GM20431 (cell line): ENCODE measurements at regions not wholly inside any gene's neighbourhood (a gene's known extent, or its start where the extent isn't known, plus 50 kb on each side); places are given as distances from the start of the nearest gene placed in this dataset.
"Not testable (repeated sequence)": the region's sequence is repeated elsewhere in the genome, so short reads cannot be mapped to it uniquely, and the experiment has no call there.

Experiments
- in situ Hi-C: fragments of 300-500 bp; cut with MseI, MboI; formaldehyde crosslinking; loops from one replicate; pipeline ENCODE4 v1.15.0; 2020; ENCODE audit warnings: low sequenced_read_pairs; ENCODE audit not compliant: unreplicated experiment

DNA sequence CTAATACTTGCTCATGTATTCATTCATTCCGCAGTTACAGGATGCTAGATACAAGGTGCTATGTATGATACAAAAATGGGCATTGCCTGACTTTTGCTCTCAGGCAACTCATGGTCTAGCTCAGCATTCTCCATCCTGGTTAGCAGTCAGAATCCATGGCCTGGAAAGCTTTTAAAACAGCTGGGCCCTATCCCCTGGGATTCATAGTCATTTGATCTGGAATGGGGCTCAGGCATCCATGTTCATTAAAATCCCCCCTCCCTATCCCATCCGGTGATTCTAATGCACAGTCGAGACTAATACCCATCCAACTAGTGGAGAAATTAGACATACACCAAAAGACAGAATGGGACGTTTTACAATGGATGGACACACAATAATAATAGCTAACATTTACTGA lies 104.1 kb upstream of the TMEM132E start:
- in situ Hi-C loops: no loop called here

DNA sequence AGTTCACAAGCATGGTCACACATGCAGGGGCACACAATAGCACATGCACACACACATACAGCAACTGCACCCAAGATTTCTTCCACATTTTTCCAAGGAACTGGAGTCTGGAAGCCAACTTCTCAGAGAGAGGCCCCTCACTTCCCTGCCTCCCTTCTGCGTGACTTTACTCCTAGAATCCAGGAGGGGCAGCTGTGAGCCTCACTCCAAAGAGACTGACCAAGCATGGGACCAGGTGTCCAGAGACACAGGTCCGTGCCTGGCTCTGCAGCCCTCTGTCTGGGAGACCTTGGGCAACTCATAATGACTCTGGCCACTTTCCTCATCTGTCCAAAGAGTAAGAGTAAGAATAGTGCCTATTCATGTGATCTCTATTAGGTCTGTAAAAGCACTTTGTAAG lies 104.7 kb upstream of the TMEM132E start:
- in situ Hi-C loops: no loop called here

DNA sequence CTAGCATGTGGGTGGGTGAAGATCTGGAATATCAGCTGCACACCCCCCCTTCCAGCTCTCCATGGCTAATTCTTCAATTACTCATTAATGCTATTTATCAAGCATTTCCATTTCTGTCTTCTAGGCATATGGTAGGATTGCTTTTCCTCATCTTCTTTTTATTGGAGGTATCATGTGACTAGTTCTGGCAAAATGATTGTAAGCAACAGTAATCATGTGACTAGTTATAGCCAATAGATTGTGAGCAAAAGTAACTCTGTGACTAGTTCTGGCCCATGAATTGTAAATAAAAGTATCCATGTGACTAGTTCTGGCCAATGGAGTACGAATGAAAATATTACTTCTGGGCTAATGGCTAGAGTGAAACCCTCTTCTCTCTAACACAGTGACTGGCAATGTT lies 107.0 kb upstream of the TMEM132E start:
- in situ Hi-C loops: no loop called here

DNA sequence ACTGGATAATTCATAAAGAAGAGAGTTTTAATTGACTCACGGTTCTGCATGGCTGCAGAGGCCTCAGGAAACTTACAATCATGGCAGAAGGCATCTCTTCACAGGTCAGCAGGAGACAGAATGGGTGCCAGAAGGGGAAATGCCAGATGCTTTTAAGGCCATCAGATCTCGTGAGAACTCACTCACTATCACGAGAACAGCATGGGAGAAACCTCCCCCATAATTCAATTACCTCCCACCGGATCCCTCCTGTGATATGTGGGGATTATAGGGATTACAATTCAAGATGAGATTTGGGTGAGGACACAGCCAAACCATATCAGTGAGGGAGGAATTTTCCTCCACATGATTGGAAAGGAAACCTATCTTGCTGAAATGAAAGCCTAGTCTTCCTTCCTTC lies 108.1 kb upstream of the TMEM132E start:
- in situ Hi-C loops: not testable (repeated sequence)

DNA sequence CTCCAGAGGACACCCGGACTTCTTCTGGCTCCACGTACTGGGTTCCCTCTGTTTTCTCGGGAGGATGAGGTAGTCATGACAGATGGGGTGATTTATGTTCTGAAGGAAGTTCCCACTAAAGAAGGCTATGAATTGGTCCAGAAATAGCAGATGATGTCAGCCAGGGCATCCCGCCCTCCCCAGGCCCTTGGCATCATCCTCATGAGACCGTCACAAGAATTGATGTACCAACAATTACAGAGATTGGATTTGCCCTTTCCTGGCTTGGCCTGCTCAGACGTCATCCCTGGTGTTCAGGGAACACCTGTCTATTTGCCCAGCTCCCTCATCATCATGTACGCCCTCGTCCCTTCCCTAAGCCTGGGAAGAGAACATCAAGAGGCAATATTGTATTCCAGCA lies 102.8 kb upstream of the CCL1 start:
- in situ Hi-C loops: no loop called here

DNA sequence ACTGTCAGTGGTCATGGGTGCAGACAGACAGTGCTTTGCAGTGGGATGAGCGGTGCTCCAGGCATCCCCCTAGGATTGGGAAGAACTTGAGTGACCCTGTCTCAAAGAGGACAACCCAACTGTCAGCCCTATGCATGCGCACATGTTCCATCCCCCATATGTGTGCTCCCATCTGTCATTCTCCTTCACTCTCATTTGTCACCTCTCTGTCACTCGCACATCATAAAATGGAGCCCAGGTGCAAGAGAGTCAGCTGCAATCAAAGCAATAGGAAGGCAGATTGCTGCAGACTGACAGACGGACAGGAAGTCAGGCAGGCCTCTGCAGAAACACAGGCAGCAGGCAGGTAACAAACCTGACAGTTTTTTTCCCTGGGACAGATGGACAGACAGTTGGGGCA lies 101.8 kb upstream of the CCL1 start:
- in situ Hi-C loops: no loop called here

DNA sequence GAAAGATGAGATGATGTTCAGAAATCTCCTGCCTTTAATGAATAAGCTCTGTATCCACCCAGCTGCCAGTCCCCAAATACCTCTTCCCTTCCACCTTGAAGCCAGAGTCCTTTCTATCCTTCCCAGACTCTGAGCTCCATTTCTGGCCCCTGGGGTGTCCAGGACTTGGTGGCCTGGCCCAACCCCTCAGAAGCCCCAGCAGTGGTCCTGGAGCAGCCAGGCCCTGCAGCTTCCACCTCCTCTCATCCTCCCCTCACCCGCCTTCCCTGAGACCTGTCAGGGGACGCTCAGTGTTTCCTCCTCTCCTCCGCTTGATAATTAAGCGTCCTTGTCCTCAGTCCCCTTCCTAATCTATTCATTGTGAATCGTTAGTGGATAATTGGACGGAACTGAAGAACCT lies 95.2 kb upstream of the CCL1 start:
- in situ Hi-C loops: no loop called here

DNA sequence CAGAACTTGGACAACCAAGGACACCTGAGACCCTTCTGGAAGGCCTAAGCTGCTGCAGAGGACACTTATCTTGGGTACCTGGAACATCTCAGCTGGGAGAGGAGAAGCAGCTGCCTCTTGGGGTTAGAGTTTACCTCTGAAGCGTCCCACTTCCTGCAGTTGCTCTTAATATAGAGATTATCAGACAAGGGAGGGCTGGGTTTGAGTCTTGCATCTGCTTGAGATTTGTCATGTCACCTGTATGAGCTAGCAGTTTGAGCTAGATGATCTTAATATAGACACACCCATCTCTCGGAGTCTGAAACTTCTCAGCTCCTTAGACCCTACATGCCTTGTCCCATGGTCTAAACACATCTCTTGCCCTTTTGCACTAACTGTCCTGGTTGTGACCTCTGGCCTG lies 93.1 kb upstream of the CCL1 start:
- in situ Hi-C loops: no loop called here

DNA sequence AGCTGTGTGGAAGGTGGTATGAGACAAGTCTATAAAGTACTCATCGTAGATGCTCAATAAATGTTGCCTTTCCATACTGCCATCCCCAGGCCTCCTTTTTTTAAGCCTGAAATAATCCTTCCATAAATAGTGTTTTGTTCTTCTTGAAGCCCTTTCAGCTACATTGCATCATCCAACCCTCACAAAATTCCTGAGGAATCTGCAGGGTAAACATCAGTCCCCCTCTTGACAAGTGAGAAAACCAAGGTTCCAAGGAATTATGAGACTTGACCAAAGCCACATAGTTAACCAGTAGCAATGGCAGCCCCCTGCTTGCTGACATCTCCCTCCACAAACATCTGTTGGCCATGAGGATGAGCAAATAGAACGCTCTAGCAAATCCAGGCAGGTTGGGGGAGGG lies 89.7 kb upstream of the CCL1 start:
- in situ Hi-C loops: no loop called here

DNA sequence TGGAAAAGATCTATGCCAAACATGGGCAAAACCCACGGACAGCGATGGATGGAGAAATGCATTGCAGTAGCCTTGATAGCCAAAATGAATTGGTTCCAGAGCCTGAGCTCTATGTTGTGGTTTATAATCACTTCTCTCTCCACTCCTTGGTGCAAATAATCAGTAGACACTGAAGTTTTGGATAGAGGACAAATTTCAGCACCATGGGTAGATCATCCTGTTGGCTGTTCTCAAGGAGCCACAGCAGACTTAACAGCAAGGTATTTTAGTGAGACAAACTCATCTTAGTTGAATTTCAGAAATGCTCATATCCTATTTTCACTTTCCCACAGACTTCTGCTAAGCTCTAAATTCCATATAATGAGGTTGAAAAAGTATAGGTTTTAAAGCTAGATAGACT lies 88.3 kb upstream of the CCL1 start:
- in situ Hi-C loops: no loop called here

DNA sequence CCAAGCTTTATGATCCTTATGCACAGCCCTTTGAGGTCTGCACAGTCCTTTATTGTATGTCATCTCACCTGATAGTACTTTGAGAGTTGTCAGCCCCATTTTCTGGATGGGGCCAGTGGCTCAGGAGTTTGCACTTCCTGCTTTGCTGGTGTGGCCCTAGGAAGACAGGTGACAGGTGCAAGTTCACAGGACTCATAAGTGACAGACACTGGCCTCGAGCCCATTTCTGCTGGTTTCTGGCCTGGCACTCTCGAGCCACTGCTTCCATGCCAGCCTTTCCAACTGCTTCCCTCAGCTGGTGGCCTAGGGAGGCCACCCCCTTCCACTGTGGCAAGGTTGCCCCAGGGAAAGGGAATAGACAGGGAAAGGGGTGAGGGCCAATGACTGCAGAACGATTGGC lies 84.4 kb upstream of the CCL1 start:
- in situ Hi-C loops: no loop called here

DNA sequence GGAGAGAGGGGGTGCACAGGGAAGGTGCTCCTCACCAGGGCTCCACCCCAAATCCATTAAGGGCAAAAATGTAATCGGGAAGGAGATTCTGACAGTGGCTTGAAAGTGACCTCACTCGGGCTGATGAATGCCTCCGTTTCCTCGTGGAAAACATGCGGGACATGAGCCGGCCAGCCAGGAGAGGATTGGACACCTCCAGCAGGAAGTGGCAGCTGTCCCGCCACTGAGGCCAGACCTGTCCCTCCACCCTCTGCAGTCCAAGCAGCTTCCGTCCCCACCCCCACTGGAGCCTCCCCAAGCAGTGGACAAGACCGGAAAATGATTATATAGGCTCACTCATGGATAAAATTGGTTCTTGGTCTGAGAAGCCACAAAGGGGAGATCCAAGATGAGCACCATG lies 82.1 kb upstream of the CCL1 start:
- in situ Hi-C loops: no loop called here

DNA sequence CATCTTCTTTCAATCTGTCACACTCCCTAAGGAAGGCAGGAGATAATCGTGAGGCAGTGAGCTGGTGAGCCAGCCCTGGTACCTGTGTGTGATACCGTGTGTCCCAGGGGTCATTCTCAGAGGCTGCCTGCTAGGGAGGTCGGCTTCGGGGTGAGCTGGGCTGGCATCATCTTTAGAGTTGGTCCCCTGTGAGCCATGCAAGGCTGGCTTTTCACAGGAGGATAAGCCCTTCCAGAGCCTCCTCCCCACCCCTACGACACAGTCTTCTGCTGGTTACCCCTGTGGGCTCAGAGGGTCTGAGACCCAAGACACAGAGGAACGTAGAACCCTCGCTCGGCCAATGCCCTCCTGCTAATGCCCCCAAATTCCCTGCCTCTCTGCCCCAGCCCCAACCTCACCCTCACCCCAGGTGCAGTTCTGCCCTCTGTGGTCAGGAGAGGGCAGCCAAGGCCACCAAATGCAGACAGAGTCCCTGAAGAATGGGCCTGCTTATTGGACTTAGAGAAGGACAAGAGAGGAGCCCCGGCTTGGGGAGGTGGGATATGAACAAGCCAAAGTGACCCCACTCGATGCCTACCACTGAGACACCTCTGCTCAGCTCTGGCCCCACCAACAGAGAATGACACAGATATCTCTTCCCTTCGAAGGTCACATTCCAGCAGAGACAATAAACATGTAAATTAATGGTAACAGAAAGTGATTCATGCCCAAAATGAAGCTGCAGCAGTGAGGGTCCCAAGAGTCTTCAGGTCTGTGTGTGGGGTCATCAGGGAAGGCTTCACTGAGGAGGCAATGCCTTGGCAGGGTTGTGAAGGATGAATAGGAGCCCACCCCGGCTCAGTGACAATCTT lies 80.8 kb upstream of the CCL1 start:
- in situ Hi-C loops: no loop called here

DNA sequence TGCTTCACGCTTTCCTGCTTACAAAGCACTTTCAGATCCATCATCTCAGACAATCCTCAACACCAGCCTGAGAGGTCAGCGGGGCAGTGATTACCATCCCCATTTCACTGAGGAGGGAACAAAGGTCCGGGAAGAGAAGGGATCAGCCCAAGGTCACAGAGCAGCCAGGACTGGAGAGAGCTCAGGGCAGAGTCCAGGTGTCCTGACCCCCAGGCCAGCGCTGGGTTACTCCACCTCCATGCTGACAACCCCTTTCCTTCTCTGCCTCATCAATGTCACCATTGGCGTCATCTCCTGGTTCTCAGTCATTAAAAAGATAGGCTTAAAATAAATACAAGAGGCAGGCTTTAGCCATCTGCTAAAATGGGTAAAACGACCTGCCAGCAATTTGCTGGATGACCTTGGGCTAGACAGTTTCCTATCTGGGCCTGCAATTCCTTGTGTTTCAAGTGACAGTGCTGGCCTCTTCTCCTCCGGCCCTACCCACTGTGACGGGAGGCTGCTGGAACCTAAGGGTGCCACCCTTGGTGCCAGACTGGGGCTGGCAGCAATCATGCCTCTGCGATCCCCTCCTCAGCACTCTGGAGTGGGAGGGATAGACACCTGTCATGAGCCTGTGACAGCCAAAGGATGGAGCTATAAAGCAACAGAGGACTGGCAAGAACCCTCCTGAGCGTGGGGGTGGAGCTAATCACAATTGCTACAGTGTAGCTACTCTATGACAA lies 79.5 kb upstream of the CCL1 start:
- in situ Hi-C loops: no loop called here

DNA sequence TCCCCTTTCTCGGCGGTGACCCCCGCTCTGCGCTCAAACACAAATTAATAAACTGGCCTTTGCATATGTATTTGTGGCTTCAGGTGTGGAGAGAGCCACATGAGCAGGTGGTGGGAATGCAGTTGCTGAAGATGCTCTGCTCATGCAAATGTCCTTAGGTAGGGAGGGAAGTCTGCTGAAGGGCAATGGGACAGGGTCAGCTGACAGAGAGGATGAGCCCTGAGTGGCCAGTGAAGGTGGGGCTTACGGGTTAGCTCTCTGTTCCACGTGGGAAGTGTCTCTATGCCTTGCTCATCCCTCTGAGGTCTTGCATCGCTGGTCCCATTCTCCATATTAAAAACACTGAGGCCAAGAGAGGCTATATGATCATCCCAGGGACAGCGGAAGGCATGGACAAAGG lies 74.2 kb upstream of the CCL1 start:
- in situ Hi-C loops: no loop called here

DNA sequence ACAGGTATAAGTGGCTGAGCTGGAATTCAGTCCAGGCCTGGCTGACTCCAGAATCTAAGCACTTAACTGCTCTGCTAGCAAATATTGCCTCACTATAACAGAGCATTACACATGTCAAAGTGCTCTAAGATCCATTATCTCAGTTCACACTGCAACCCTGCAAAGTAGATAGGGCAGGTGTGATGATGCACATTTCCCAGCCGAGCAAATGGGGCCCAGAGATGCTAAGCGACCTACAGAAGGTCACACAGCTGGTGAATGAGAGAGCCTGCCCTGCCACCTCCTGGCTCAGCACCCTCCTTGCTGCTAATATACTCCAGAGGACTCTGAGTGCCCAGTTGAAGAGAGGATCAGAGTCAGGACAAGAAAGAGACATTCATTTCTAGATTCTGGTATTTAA lies 73.6 kb upstream of the CCL1 start:
- in situ Hi-C loops: no loop called here

DNA sequence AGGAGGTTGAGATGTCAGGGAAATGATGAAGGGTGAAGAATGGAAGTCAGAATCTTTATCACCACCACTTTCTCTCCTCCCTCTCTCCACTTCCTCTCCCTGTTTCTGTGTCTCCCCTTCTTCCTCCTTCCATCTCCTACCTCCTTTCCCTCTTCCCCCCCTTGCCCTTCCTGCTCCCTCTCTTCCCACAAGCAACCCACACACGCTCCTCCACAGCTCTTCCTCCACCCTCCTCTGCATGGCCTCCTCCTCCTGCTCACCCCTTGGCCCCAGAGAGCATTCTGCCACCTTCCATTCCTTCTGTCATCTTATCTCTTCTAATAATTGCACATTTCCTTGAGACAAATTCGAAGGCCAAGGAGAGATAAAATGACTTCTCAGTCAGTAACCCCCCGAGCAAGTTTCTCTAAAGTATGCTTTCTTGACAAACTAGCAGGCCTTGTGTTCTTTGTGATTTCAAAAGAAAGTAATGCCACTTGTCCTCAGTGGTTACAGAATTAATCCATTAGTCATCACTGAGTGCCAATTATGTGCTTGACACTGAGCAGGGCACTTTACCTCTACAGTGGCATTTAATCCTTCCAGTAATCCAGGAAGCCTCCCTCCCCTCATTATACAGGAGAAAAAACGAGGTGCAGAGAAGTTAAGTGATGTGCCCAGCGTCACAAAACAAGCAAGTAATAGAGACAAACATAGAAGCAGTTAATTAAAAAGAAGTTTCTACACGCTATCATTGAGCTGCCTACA lies 72.3 kb upstream of the CCL1 start:
- in situ Hi-C loops: no loop called here

DNA sequence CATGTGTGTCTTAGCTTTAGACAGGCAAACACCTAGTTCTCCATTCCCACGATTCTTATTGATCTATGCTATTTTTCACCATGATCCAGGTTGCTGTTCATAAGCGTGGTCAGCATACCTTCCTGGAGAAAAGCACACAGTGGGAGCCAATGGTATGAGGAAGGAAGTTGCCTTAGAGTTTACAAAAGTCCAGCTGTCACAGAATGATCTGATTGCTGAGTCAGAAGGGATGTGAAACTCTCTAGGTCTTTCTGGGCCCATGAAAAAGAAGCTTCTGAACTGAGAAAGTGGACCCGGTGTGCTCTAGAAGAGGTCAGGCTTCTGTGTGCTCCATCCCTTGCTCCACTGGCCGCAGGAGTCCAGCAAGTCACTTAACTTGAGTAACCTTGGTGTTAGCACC lies 71.0 kb upstream of the CCL1 start:
- in situ Hi-C loops: no loop called here

DNA sequence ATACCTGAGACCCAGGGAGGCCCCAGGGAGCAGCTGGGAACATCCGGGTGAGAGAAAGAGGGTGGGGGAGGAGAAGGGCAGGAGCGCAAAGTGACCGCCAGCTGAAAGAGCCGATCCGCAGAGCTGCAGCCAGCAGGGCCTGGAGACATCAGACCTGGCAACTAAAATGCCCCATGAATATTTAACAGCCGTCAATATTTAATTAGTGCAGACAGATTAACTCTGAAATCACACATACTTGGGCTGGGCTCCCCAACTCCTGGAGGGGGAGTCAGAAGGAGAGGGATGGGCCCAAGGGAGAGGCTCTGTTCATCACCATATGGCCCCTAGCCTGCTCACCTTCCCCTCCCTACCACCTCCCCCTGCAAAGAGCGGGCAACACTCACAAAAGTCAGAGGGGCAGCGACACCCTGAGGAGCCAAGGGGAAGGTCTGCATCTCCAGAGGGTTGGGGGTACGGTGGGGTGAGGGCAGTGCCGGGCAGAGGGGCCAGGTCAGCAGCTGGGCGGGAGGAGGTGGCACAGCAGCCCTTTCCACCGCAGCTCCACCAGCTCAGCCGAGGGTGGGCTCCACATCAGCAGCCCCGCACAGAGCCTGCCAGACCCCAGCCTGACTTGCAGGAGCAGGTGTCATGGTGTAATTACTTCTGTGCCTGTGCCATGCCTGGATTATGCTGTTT lies 61.9 kb upstream of the CCL1 start:
- in situ Hi-C loops: loop anchor here (25.0 kb wide), 1 partner anchor 712 kb away; the partner anchor contains the start of genes NLE1 and UNC45B
